Suppressor macrophage treated with lipopolysaccharide for 1 hour (primary cell): ENCODE measurements at regions not wholly inside any gene's neighbourhood (a gene's known extent, or its start where the extent isn't known, plus 50 kb on each side); places are given as distances from the start of the nearest gene placed in this dataset.

Experiments used
- DNase-seq, 3 donors: peaks; one replicate each; pipeline ENCODE4 v3.0.0-alpha.2; 2020 to 2022

DNA sequence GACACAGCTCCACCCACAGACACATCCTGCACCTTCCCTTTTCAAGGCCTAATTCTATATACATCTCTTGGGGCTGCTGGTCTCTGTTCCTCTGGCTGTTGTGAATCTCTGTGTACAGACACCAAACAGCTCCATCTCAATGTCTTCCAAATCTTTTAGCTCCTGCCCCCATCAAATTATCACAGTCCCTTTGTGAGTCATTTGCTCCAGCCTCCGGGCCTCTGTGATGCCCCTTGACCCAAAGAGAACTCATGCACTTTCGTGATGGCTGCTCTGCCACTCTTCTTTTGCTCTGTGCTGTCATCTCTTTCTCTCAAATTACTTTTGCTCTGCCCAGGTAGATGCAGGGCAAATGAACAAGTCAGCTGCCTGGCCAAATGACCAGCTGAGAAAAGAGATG is 369.0 kb upstream of the CDIN1 start:
- DNase-seq = no peak

DNA sequence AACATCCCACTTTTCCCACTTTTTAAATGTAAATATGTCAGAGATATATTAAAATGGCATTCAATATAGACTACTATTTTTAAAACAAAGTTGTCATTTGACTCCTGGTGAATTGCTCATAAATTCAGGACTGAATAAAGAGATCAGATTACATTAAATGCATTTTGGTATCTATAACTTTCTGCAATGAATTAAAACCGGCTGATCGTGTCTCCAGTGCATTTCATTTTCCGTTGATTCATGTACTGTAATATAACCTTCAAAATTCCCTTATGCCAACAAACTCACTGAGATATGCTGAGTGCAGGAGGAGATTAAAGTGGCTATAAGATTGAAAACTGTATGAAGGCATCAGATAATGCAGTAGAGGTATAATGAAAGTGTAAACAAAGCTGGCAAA is 361.1 kb upstream of the CDIN1 start:
- no peak for DNase-seq

- no peak for DNase-seq
Measured at GRCh38 chr15:36218991-36219390, 360.4 kb upstream of the CDIN1 start.

DNA sequence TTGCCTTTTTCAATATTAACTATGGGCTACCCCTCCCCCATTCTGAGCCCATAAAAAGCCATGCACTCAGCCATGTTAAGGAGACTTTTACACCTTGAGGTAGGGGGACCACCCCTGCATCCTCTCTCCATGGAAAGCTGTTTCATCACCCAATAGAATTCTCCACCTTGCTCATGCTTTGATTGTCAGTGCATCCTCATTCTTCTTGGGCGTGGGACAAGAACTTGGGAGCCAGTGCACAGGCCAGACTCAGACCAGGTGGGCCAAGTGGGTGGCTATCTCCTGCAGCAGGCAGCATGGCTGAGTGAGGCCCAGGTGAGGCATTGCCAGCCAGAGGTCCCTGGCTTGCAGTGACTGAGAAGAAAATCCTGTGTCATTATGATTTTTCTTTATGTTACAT is 357.4 kb upstream of the CDIN1 start:
- no peak for DNase-seq

GRCh38 chr15:36230776-36231175 is 348.6 kb upstream of the CDIN1 start:
- DNase-seq = no peak

GRCh38 chr15:36232491-36232890 is 346.9 kb upstream of the CDIN1 start:
- no peak for DNase-seq

- no peak for DNase-seq
Measured at GRCh38 chr15:36234743-36235142, 344.7 kb upstream of the CDIN1 start.

GRCh38 chr15:36235173-36235572 is 344.3 kb upstream of the CDIN1 start:
- DNase-seq = no peak

DNA sequence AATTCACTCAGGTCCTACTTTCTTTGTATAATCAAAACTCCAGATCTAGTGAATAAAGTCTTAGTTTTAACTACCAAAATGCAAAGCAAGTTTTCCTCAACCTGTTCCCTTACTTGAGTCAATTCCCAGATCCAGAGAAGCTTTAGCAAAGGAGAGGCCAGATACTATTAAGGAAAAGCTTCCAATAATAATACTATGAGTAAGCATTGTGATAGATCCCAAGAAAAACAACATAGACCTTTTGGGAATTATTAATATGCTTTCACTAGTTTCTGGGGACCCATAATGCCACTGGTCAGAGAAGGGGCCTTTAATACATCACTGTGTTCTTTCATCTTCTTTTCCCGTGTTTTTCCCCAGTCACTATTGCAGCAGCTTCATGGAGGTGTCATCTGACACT is 339.9 kb upstream of the CDIN1 start:
- no peak for DNase-seq

DNA sequence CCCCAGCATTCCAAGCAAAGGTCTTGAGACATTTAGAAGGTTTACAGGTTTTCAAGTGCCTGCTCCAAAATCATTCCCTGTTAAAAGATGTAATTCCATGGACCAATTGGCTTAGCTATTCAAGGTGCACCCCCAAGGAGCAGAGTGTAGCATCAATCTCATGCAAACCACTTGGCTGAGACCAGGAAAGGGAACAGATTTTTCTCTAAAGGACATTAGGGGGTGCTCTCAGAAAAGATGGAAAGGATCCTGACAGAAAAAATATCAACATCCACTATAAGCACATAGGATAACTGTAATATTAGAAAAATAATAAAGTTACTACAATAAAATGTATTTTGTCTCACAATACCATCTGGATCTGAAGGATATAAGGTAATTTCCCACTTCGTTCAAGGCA is 328.0 kb upstream of the CDIN1 start:
- DNase-seq = no peak

DNA sequence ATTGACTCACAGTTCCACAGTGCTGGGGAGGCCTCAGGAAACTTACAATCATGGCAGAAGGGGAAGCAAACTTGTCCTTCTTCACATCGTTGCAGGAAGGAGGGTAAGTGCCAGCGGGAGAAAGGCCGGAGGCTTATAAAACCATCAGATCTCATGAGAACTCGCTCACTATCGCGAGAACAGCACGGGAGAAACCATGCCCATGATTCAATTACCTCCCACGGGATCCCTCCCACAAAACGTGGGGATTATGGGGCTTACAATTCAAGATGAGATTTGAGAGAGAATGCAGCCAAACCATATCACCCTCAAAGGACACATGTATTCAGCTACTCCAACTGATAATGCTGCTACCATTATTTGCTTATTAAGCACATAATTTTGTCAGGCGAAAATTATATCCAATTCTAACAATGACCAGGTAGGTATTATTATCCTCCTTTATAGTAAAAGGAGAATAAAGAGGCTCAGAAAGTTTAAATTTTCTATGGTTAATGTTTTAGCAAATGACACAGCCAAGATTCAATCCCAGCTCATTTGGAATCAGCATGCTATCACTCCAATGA is 327.2 kb upstream of the CDIN1 start:
- no peak for DNase-seq

- DNase-seq = no peak
Measured at GRCh38 chr15:36254426-36254825, 325.0 kb upstream of the CDIN1 start.

DNA sequence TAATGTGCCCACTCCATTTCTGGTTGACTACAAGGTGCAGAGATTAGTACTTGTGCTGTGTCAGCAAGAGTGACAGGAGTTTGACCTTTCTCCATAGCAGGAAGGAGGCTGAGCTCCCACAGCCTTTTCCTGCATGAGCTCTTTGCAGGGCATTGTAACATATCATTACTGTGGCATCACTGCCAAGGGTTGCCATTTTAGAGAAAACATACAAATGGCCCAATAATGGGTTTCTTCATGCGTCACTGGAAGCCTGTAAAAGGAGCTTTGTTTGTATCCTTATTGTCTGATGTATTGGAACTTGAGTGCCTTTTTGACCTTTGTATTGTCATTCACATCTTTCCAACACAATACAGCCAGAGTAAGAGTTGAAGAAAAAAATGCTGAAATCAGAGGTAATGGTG is 323.0 kb upstream of the CDIN1 start:
- no peak for DNase-seq

- no peak for DNase-seq
Measured at GRCh38 chr15:36263666-36264065, 315.8 kb upstream of the CDIN1 start.

DNA sequence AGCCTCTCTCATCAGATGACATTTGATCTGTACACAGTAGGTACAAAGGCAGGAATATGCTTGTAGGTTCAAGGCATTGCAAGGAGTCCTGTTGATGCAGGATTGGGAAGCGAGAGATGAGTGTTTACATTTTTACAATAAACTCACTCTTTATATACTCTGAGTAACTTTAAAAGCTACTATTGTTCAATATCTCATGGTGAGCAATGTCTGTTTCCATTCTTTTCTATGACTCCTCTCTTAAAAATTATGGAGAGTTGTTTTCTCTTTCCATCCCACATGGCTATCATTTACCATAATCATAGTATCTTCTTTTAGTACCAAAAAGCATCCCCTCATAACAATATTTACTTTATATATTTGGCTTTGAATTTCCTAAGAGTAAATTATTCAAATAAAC is 314.0 kb upstream of the CDIN1 start:
- no peak for DNase-seq

- no peak for DNase-seq
Measured at GRCh38 chr15:36271048-36271447, 308.4 kb upstream of the CDIN1 start.

DNA sequence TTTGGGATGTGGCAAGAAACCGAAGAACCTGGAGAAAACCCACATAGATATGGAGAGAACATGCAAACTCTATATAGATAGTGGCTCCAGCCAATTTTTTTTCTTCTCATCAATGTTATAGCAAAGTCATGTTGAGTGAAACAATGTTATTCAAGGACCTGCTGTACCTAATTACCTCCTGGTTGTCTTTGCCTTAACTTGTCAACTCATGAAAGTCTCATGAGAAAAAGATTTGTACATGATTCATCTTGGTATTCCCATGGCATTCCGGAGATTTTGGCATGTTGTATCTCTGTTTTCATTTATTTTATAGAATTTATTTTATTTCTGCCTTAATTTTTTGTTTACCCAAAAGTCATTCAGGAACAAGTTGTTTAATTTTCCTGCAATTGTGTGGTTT is 303.8 kb upstream of the CDIN1 start:
- no peak for DNase-seq

- no peak for DNase-seq
Measured at GRCh38 chr15:36278219-36278618, 301.2 kb upstream of the CDIN1 start.

GRCh38 chr15:36282821-36283220 is 296.6 kb upstream of the CDIN1 start:
- DNase-seq = no peak

DNA sequence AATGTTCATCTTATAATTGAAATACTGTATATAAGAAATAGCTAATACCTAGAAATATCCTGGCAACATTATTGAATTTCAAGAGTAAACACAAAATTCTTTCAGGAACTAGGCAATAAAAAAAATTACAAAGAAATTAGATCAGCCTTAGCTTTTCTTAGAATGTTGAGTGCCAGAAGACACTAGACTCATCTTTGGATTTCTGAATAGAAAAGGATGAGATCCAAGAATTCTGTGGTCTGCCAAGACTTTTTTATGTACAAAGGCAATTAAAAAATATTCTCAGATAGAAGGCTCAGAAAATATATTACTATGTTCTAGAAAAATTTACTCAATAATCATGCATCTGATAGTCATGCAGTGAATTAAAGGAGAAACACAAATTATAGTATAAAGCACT is 294.5 kb upstream of the CDIN1 start:
- no peak for DNase-seq

DNA sequence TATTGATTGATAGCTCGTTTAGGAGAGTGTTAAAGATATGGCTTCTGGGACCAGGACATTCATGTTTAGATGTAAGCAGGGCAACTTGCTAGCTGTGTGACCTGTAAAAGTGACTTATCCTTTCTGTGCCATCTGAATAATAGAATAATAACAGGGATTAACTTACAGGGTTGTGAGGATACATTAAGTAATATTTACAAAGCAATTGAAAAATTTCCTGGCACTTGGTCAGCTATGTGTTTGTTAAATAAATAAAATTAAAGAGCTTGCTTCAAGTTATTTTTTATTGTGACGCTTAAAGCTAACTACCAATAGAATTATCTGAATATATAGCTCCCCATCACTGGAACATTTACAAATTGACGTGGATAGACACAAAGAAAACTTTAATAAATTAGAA is 287.9 kb upstream of the CDIN1 start:
- no peak for DNase-seq

- no peak for DNase-seq
Measured at GRCh38 chr15:36294359-36294758, 285.1 kb upstream of the CDIN1 start.

- no peak for DNase-seq
Measured at GRCh38 chr15:36301947-36302346, 277.5 kb upstream of the CDIN1 start.

DNA sequence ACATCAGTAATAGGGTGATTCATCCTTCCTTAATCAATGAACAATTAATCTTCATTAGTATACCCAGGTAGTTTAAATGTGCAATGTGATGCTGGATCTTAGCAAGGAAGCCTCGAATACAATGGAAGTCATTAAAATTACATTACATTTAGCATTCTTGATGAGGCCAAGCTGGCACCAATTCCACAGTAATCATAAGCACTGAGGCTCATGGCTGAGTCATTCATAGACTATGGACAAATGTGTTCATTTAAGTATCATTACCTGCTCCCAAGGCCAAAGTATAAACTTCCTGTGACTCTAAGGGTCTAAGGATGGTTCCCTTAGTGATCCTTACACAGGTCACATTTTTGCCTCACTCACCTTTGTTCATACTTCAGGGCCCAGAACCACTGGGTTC is 266.4 kb upstream of the CDIN1 start:
- no peak for DNase-seq

GRCh38 chr15:36313736-36314280 is 265.6 kb upstream of the CDIN1 start:
- DNase-seq = no peak

- DNase-seq = no peak
Measured at GRCh38 chr15:36315649-36316048, 263.8 kb upstream of the CDIN1 start.
